Left lung (tissue), 4 donors: ENCODE measurements at regions not wholly inside any gene's neighbourhood (a gene's known extent, or its start where the extent isn't known, plus 50 kb on each side); places are given as distances from the start of the nearest gene placed in this dataset.
A peak's percentile ranks its signal among the peaks of the same experiment; 100 is the strongest.

Source experiments
- ATAC-seq: fragments of 200-7000 bp; cut with Tn5 transposase; one replicate; pipeline ENCODE4 v1.9.1; 2020; ENCODE audit warnings: moderate library complexity
- DNase-seq, 4 donors: peaks; one replicate each; pipeline ENCODE4 v3.0.0-alpha.2; 2013 to 2020
- H3K27ac ChIP-seq, 2 donors: fragments of 200-600 bp; sonication (generic) in 1 of 2; one replicate each; pipeline versions ENCODE4 v1.5.0 to v1.8.0; 2020 to 2021
- H3K27me3 ChIP-seq, 2 donors: fragments of 200-600 bp; sonication (generic) in 1 of 2; one replicate each; pipeline versions ENCODE4 v1.5.0 to v1.8.0; 2020 to 2021
- H3K36me3 ChIP-seq, 2 donors: fragments of 200-600 bp; sonication (generic) in 1 of 2; one replicate each; pipeline versions ENCODE4 v1.5.0 to v1.8.0; 2020 to 2021
- H3K4me1 ChIP-seq, 2 donors: fragments of 200-600 bp; one replicate each; pipeline ENCODE4 v1.8.0; 2021
- H3K4me3 ChIP-seq, 2 donors: fragments of 200-600 bp; sonication (generic) in 1 of 2; one replicate each; pipeline versions ENCODE4 v1.5.0 to v1.8.0; 2020 to 2021; ENCODE audit warnings: mild to moderate bottlenecking in 1 of 2
- H3K9me3 ChIP-seq, 2 donors: fragments of 200-600 bp; sonication (generic) in 1 of 2; one replicate each; pipeline versions ENCODE4 v1.5.0 to v1.8.0; 2020 to 2021
- CTCF ChIP-seq, 2 donors: fragments of 200-600 bp; sonication (generic) in 1 of 2; IDR thresholded peaks; one replicate each; pipeline versions ENCODE4 v1.5.0 to v1.8.0; 2021; ENCODE audit warnings: antibody characterized with exemption in 2 of 2
- intact Hi-C, 2 donors: fragments of 100-400 bp; cut with DNase I; formaldehyde crosslinking; loops; one replicate each; pipeline versions ENCODE4 v1.11.2 to v1.14.2; 2022
- donor health status: DM: no; HTN: yes; CAD: no.
- donor health status: DM: no; HTN: no; CAD: no.

- Histone ChIP-seq H3K4me1 (peaks cover 0 to 13% of the 10 kb centered on the region in 2 donors), H3K36me3 (no peaks in the 10 kb centered on the region), H3K4me3 (no peak overlapping the region), H3K9me3 (no peaks in the 10 kb centered on the region), H3K27ac (no peak overlapping the region), H3K27me3 (peaks cover 0 to 4% of the 10 kb centered on the region in 2 donors)
- ATAC-seq (peak; percentile 40), DNase-seq (peak in 1 of 4 donors; percentile 52)
- intact Hi-C loops = no loop called here
- no peak for TF ChIP-seq CTCF (IDR thresholded peaks at IDR 0.05)
Measured at GRCh38 chr17:17398188-17398942, 78.4 kb upstream of the MED9 start.

DNA sequence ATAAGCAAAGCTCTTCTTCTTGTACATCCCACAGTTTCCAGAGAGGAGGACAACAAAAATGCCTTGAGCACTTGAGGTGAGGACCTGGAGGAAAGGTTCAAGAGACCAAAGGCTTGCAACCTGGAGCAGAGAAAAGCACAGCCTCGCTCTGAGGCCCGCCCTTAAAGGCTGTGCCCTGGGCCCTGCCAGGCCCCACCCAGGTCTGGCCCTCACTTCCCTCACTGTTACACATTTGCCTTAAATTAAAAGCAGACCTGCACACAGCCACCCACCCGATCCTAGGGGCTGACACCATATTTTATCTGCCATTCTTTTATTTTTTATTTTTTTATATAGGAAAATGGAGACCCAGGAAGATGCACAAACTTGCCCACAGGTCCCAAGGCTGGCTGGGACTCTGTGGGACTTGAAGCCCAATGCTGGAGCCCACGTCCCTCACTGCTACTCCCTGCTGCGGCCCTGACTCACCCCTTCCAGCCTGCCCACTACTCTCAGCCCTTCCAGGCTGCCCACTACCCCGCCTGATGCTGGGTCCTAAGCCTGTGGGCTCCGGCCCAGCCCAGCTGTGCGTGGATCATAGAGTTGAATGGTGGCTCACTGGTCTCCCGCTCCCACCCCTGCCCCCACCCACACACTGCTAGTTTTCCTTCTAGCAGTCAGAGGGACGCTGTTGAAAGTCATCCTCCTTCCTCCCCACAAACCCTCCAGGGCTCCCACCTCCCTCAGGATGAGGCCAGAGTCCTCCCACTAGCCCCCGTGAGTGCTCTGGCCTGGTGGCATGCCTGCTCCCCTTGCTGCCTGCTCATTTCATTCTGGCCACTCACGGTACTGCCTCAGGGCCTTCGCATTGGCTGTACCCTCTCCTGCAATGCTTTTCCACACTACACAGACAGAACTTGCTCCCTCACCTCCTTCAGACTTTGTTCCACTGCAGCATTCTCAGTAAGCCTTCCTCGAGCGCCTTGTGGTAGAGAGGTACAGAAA, 77.6 kb upstream of the MED9 start:
- Histone ChIP-seq H3K27ac (no peak overlapping the region), H3K9me3 (no peaks in the 10 kb centered on the region), H3K4me1 (peaks cover 0 to 22% of the 10 kb centered on the region in 2 donors), H3K4me3 (no peak overlapping the region), H3K27me3 (peaks cover 0 to 13% of the 10 kb centered on the region in 2 donors), H3K36me3 (no peaks in the 10 kb centered on the region)
- intact Hi-C loops = no loop called here
- no peak for TF ChIP-seq CTCF (IDR thresholded peaks at IDR 0.05)
- DNase-seq (no peak), ATAC-seq (peak; percentile 46)

- DNase-seq (no peak), ATAC-seq (no peak)
- no peak for TF ChIP-seq CTCF (IDR thresholded peaks at IDR 0.05)
- H3K27ac ChIP-seq = no peak overlapping the region
- no peak overlapping the region for H3K4me3 ChIP-seq
- peaks cover 0 to 26% of the 10 kb centered on the region in 2 donors for H3K4me1 ChIP-seq
- intact Hi-C loops = no loop called here
- no peaks in the 10 kb centered on the region for H3K36me3 ChIP-seq
- H3K9me3 ChIP-seq = no peaks in the 10 kb centered on the region
- H3K27me3 ChIP-seq = peaks cover 0 to 13% of the 10 kb centered on the region in 2 donors
Measured at GRCh38 chr17:17400070-17400469, 76.7 kb upstream of the MED9 start.

GRCh38 chr17:17400566-17401184, 76.1 kb upstream of the MED9 start:
- peaks cover 0 to 26% of the 10 kb centered on the region in 2 donors for H3K4me1 ChIP-seq
- no peaks in the 10 kb centered on the region for H3K36me3 ChIP-seq
- no peaks in the 10 kb centered on the region for H3K9me3 ChIP-seq
- intact Hi-C loops = no loop called here
- no peak for DNase-seq
- peaks cover 0 to 13% of the 10 kb centered on the region in 2 donors for H3K27me3 ChIP-seq
- no peak overlapping the region for H3K27ac ChIP-seq
- no peak for ATAC-seq
- H3K4me3 ChIP-seq = no peak overlapping the region
- TF ChIP-seq CTCF (IDR thresholded peaks at IDR 0.05) = no peak
